ENCODE measurements at regions not wholly inside any gene's neighbourhood (a gene's known extent, or its start where the extent isn't known, plus 50 kb on each side); places are given as distances from the start of the nearest gene placed in this dataset.
"Not testable (repeated sequence)": the region's sequence is repeated elsewhere in the genome, so short reads cannot be mapped to it uniquely, and the experiment has no call there.

- DNase-seq (ENCODE audit: low read depth, low spot score), result no peak
Observed at GRCh38 chr1:99062192-99062591, 57.5 kb upstream of the PLPPR5 start.

- DNase-seq (ENCODE audit: low read depth, low spot score), result no peak
Observed at GRCh38 chr1:99069146-99069545, 64.5 kb upstream of the PLPPR5 start.

- DNase-seq (ENCODE audit: low read depth, low spot score), result not testable (repeated sequence)
Observed at GRCh38 chr1:99078529-99078928, 73.9 kb upstream of the PLPPR5 start.

GRCh38 chr1:99082366-99082765 is 77.7 kb upstream of the PLPPR5 start:
- no peak for DNase-seq (ENCODE audit: low read depth, low spot score)

GRCh38 chr1:99083338-99083737 is 78.7 kb upstream of the PLPPR5 start:
- no peak for DNase-seq (ENCODE audit: low read depth, low spot score)

GRCh38 chr1:99084562-99084961 is 79.9 kb upstream of the PLPPR5 start:
- no peak for DNase-seq (ENCODE audit: low read depth, low spot score)

- no peak for DNase-seq (ENCODE audit: low read depth, low spot score)
Observed at GRCh38 chr1:99086057-99086456, 81.4 kb upstream of the PLPPR5 start.

- no peak for DNase-seq (ENCODE audit: low read depth, low spot score)
Observed at GRCh38 chr1:99098589-99098988, 93.9 kb upstream of the PLPPR5 start.

GRCh38 chr1:99106274-99106673 is 101.6 kb upstream of the PLPPR5 start:
- no peak for DNase-seq (ENCODE audit: low read depth, low spot score)

- DNase-seq (ENCODE audit: low read depth, low spot score), result no peak
Observed at GRCh38 chr1:99107680-99108079, 103.0 kb upstream of the PLPPR5 start.

- DNase-seq (ENCODE audit: low read depth, low spot score), result no peak
Observed at GRCh38 chr1:99110140-99111041, 105.7 kb upstream of the PLPPR5 start.

GRCh38 chr1:99115231-99115630 is 110.6 kb upstream of the PLPPR5 start:
- DNase-seq (ENCODE audit: low read depth, low spot score), result no peak

- DNase-seq (ENCODE audit: low read depth, low spot score), result no peak
Observed at GRCh38 chr1:99119188-99119587, 114.5 kb upstream of the PLPPR5 start.

GRCh38 chr1:99122039-99122438 is 117.4 kb upstream of the PLPPR5 start:
- DNase-seq (ENCODE audit: low read depth, low spot score), result no peak

- DNase-seq (ENCODE audit: low read depth, low spot score), result no peak
Observed at GRCh38 chr1:99123936-99124335, 119.3 kb upstream of the PLPPR5 start.

GRCh38 chr1:99131546-99131945 is 126.9 kb upstream of the PLPPR5 start:
- no peak for DNase-seq (ENCODE audit: low read depth, low spot score)

GRCh38 chr1:99133756-99134500 is 129.3 kb upstream of the PLPPR5 start:
- no peak for DNase-seq (ENCODE audit: low read depth, low spot score)

GRCh38 chr1:99137554-99138206 is 126.6 kb upstream of the PLPPR4 start:
- no peak for DNase-seq (ENCODE audit: low read depth, low spot score)

GRCh38 chr1:99139876-99140275 is 124.4 kb upstream of the PLPPR4 start:
- DNase-seq (ENCODE audit: low read depth, low spot score), result no peak

GRCh38 chr1:99146129-99146848 is 118.0 kb upstream of the PLPPR4 start:
- no peak for DNase-seq (ENCODE audit: low read depth, low spot score)

GRCh38 chr1:99149952-99150351 is 114.3 kb upstream of the PLPPR4 start:
- no peak for DNase-seq (ENCODE audit: low read depth, low spot score)

- DNase-seq (ENCODE audit: low read depth, low spot score), result no peak
Observed at GRCh38 chr1:99152132-99152531, 112.2 kb upstream of the PLPPR4 start.

Data from smooth muscle cell of the brain vasculature (primary cell).